GM19397 (cell line): ENCODE measurements at regions not wholly inside any gene's neighbourhood (a gene's known extent, or its start where the extent isn't known, plus 50 kb on each side); places are given as distances from the start of the nearest gene placed in this dataset.
"Not testable (repeated sequence)": the region's sequence is repeated elsewhere in the genome, so short reads cannot be mapped to it uniquely, and the experiment has no call there.

ENCODE experiments used
- ATAC-seq: cut with Tn5 transposase; IDR thresholded peaks from one replicate; pipeline ENCODE4 v1.9.1; 2021; ENCODE audit warnings: mild to moderate bottlenecking, moderate library complexity; ENCODE audit not compliant: unreplicated experiment

- no peak for ATAC-seq
Observed at GRCh38 chr10:124193309-124193696, 99.9 kb upstream of the CHST15 start.

DNA sequence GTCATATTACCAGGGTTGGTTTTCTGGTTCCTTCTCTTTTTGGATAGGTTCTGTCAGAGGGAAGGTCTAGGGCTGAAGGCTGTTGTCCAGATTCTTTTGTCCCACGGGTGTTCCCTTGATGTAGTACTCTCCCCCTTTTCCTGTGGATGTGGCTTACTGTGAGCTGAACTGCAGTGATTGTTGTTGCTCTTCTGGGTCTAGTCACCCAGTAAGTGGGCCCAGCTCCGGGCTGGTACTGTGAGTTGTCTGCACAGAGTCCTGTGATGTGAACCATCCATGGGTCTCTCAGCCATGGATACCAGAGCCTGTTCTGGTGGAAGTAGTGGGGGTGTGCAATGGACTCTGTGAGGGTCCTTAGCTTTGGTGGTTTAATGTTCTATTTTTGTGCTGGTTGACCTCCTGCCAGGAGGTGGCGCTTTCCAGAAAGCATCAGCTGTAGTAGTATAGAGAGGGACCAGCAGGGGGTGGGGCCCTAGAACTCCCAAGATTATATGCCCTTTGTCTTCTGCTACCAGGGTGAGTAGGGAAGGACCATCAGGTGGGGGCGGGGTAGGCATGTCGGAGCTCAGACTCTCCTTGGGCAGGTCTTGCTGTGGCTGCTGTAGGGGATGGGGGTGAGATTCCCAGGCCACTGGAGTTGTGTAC, 99.4 kb upstream of the CHST15 start:
- not testable (repeated sequence) for ATAC-seq

- ATAC-seq = not testable (repeated sequence)
Observed at GRCh38 chr10:124190476-124190875, 97.1 kb upstream of the CHST15 start.

GRCh38 chr10:124186956-124187355, 93.6 kb upstream of the CHST15 start:
- no peak for ATAC-seq

- no peak for ATAC-seq
Observed at GRCh38 chr10:124185084-124185483, 91.7 kb upstream of the CHST15 start.

DNA sequence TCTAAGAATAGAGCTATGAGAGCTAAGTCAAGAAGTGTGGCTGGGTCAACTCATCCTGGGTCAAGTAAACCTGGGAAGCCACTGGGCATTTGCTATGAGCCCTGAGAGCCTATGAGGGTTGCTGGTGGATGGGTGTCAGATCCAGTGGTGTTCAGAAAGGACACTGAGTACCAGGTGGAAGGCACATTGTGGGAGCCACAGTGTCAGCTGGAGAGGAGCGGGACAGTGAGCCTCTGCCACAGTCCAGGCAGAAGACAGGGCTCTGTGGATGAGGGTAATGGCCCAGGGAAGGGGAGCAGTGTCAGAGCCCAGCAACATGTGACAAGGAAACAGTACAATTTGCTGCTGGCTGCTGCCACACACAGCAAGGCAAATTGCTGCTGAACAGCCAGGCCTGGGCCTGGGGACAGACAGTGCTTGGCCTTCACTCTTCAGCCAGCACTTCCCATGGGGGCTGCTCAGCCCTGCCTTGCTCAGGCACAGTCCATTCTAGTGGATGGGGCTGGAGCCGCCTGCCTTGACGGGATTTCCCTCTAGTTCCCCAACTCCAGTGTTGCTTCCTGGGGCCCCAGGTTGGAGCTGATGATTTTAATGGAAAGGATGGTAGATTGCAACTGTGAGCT, 90.9 kb upstream of the CHST15 start:
- no peak for ATAC-seq

DNA sequence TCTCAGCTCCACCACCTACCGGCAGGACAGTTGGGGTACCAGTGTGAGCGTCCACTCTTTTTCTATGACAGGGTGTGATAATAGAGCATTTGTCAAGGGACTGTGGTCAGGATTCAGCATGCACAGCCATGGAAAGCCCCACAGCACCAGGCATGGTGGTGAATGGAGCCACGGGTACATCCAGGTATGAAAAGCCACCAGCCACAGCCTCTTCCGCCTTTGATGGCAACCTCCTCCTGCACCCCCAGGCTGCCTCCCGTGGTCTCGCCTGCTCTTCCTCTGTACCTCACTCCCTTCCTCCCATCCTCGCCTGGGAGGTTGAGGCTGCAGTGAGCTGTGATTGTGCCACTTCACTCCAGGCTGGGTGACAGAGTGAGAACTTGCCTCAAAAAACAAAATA, 90.2 kb upstream of the CHST15 start:
- ATAC-seq = no peak

DNA sequence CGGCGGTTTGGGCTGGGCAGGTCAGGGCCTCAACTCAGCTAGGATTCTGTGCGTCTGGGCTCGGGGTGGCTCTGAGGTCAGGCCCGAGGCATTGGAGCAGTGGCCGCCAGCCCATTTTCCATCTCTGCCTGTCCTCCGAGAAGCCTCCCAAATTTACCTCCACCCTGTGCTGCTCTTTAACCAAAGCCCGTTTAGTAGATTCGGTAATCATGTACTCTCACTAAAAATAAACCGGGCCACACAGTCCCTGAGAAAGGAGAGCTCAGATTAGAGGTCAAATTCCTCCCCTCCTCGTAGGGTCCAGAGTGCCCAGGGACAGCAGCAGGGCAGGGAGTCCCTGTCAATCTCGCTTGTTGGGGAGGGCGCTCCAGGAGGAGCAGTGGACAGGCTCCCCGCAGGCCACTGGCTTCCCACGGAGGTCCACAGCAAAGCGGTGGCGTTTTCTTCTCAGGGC, 88.7 kb upstream of the CHST15 start:
- ATAC-seq = no peak

GRCh38 chr10:124181656-124182055, 88.3 kb upstream of the CHST15 start:
- ATAC-seq = no peak

DNA sequence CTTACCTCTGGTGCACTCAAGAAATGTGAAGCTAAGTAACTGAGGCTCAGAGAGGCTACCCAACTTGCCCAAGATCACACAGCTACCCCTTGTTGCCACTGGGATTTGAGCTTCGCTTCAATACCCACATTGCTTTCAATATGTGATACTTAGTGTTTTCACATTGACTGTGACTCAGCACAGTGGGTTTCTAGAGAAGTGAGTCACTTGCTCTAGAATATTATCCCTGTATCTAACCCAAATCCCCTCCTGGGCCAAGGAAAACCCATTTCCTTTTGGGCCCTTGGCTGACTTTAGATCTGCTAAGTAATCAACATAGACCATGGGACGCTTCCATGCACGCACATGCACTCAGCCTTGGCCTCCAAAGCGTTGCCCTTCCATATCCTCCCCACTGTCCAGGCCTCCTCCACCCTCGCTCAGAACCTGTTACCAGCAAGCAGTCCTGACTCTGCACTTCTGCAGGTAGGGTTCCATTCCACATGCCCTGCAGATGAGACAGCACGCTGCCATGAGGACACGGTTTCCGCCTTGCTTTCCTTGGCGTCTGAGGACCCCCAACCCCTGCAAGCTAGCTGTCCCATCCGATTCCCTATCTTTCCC, 87.7 kb upstream of the CHST15 start:
- no peak for ATAC-seq

DNA sequence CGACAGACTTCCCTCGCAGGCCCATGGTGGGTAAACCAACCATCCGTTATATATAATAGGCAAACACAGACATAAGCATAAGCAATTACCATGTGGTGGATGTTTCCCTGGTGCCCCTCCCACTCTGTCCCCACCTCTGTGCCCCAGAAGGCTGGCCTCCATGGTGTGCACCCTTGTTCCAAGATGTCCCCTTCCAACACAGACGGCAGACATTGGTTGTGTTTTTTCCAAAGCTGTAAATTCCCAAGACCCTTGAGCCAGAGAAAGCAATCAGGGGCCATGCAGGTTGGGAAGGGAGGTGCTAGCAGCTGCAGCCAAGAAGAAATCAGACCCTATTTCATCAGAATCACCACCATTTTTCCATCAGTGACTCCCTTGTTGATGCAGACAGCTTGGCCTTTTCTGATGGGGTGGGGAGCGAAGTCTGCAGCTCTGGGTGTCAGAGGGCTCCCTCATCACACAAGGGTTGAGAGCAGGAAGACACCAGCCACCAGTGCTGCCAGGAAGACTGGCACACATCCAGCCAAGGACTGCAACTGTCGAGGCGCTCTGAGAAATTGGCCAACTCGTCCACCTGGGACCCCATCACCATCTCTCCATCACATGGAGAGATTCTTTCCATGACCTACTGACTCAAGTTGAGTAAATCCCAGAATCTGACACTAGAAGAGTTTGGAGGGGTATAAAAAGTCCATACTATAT, 86.8 kb upstream of the CHST15 start:
- no peak for ATAC-seq

DNA sequence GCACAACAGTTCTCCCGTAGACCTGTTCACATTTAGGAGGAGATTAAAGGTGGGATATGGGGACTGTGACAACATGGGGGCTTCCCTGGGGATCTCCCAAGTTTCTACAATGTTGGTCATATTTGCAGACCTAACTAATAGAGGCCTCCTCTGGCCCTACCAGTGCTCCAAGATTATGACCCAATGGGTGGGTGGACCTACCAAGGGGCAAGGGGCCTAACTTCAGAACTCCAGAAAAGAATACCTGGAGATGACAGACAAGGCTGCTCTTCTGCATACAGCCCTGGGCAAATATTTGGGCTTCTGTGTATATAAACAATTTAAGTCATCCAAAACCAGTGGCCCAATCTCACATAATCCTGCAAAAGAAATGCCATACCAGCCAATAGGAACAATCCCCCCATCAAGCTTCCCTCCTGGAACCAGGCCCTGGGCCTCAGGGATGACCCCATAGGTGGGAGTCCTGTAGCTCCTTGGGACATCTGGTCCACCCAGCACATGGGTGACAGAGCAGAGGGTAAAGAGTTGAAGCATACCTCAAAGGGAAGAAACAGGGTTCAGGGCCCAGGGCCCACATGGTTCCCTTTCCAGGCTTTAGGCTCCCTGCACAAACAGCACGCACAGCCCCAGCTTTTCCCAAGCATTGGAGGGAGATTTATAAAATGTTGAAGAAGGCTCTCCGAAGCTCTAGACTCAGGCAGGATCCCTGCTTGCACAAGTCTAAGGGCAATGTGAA, 86.1 kb upstream of the CHST15 start:
- ATAC-seq = no peak

DNA sequence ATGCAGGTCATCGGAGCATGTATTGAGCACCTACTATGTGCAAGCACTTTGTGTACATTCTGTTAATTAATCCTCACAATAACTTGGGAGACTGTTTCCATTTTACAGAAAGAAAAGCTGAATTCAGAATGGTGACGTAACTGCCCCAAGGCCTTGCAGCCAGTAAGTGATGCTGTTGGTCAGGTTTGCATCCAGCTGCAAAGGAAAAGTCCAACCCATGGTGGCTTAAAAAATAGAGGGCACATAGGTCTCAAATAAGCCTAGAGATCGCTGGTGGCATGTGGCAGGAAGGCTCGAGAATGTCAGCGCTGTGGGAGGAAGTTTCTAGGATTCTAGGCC, 83.8 kb upstream of the CHST15 start:
- no peak for ATAC-seq

GRCh38 chr10:124176349-124177179, 83.2 kb upstream of the CHST15 start:
- ATAC-seq = no peak

DNA sequence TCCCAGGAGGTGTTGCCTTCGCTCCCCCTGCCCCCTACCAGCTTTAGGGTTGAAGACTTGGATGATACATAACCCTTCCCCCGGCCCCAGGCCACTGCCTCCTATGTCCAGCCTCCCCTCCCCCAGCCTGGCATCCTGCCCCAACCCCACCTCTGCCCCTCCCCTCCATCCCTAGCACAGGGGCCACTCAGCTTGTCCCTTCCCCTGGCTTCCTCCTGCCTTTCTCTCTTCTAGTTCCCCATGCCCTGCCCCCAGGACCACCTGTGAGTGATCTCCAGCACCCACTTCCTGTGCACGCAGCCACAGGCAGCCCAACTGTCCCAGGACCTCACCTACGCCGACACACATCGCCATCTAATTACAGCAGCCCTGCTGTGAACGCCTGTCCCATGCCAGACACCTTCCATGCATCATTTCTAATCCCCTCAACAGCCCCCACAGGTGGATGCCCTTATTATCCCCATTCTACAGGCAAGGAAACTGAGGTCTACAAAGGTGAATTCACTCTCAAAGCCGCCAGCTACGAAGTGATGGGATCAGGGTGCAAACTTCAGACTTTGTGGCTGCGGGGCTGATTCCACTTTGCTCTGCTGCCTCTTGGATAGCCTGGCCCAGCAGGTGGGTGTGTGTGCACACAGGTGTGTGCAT, 82.4 kb upstream of the CHST15 start:
- ATAC-seq = no peak

DNA sequence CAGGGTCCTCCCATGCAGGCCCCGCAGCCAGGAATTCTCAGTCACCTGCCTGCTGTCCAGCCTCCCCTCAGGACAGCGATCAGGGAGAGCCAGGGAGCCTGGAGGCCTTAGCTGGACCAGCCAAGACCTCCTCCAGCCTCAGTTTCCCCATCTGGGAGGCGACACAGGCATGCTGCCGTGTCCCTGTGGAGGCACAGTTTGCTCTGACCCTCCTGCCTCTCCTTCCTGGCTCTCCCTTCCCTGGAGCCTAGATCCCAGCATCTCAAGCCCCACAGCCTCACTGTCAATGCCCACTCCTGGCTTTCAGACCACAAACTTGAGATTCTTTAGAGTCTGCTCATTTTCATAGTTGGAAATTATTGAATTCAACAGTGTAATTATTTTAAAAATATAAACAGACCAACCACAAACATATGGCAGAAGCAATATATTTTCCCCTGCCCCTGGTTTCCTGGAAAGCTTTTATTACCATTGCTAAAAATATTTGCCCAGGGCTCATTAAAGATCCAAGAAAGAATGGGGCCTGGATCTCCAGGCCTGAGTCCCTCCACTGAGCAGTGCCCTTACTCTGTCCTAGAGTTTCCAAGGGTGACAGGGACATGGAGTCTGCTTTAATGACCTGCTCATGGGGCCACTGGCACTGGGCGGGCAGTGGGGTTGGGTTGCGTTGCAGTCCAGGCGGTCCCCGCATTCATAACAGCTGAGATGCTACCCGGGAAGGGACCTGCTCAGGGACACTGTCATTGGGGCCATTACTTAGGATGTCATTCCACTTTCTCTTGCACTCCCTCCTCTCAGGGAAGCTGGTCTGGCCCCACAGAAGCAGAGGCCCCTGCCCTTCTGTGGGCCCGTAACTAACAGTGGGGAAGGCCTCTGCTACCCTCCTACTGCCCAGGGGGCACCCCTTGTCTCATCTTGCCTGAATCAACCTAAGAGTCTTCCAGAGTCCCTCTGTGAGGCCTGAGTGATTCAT, 81.6 kb upstream of the CHST15 start:
- ATAC-seq = no peak

DNA sequence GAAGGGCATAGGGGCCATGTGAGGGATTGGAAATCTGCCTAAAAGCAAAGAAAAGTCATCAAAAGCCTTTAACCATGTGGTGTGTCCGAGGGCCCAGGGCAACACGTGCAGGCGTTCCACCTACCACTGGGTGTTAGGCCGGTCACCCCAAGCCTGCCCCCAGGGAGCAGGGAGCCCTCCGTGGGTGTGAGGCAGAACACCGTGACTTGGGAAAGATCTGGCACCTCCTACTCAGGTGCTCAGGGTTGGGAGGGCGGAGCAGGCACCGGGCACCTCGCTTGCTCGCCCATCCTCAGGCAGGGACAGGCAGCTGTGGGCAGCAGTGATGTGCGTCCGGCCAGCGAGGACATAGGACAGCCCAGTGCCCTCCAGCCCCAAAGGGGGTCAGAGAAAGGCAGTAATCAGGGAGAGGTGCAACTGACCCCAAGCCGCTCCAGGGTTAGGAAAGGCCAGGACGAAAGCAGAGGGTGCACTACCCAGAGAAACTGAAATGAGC, 80.7 kb upstream of the CHST15 start:
- ATAC-seq = no peak

DNA sequence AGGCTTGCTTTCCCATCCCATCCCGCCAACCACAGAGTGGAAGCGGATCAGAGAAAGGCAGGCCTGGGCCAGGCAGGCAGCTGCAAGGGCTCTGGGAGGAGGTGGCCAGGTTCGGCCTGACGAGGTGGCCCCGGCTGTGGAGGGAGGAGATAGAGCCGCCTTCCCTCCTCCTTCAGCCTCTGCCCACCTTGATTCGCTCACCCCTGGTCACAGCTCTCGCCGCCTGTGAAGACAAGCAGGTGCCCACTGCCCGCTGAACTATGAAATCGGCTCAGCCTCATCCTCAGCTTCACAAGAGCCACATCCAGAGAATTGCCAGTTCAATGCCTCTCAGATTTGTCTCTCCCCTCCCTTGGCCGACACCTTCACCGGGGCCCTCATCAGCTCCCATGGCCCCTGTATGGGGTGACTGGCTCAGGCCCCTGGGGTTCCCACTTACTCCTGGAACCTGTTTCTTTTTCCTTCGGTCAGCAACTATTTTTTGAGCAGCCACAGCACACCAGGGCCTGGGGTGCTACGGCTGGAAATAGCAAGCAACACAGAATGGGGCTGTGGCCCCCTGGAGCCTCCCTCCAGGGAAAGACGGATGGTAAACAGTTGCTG, 80.0 kb upstream of the CHST15 start:
- ATAC-seq = no peak
